GM12872 (cell line): ENCODE measurements at regions not wholly inside any gene's neighbourhood (a gene's known extent, or its start where the extent isn't known, plus 50 kb on each side); places are given as distances from the start of the nearest gene placed in this dataset.

ENCODE experiments used
- CTCF ChIP-seq: IDR thresholded peaks from 3 replicates; pipeline ENCODE4 v1.5.1; 2011; ENCODE audit warnings: low read depth, mild to moderate bottlenecking, low read length, moderate library complexity; ENCODE audit not compliant: insufficient read depth

DNA sequence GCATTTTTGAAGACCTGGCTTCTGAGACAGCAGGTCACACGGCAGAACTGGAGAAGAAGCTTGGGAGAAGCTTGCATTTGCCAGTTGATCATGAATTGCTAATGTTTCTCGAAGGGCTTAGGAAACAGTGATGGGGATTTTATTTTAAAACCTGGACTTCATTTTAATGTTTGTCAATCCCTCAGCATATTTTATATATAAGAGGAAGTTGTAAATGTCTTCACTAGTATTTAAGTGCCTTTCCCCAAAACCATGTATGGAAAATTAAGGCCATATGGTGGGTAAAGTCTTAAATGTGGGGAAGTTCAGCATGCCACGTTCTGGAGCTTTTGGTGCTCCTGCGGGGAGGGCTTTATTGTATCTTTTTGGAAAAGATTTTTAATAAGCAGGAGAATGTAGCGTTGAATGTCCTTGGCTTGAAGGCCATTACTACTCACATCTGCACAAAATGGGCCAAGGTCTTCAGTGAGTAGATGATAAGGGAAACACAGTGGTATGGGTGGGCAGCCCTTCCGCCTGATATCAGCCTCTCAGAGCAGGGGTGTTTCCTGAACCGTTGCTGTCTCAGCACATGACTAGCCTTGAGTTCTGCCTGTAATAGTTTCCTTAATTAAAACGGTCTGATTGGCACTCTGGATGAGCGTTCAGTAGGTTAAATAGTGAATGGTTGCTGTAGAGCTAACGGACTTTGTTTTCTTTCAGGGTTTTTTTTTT, 511.4 kb downstream of the PCNX1 start:
- TF ChIP-seq CTCF = no peak

GRCh38 chr14:71423481-71423880, 508.7 kb upstream of the RGS6 start:
- TF ChIP-seq CTCF = no peak

DNA sequence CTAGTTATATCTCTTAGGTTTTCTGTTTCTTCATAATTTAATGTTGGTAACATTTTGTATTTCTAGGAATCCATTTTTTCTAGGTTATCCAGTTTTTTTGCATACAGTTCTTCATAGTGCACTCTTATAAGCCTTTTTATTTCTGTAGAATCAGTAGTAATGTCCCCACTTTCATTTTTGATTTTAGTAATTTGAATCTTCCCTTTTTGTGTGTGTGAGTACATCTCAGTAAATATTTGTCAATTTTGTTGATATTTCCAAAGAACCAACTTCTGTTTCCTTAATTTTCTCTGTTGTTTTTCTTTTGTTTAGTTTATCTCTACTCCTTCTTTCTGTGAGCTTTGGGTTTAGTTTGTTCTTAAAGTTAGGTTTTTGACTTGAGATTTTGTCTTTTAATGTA, 507.3 kb upstream of the RGS6 start:
- TF ChIP-seq CTCF = no peak

DNA sequence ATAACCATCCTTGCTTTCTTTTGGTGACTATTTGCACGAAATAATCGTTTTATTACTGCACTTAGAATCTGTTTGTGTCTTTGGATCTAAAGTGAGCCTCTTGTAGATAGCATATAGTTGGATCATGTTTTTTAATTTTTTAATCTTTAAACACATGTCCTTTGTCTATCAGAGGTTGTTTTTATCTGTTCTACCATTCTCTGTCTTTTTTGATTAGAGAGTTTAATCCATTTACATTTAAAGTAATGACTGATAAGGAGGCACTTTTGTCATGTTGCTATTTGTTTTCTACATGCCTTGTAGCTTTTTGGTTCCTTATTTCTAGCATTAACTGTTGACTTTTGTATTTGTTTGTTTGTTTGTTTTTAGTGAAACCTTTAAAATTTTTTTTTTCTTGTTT, 506.2 kb upstream of the RGS6 start:
- TF ChIP-seq CTCF = no peak

GRCh38 chr14:71429902-71430301, 502.3 kb upstream of the RGS6 start:
- no peak for TF ChIP-seq CTCF

DNA sequence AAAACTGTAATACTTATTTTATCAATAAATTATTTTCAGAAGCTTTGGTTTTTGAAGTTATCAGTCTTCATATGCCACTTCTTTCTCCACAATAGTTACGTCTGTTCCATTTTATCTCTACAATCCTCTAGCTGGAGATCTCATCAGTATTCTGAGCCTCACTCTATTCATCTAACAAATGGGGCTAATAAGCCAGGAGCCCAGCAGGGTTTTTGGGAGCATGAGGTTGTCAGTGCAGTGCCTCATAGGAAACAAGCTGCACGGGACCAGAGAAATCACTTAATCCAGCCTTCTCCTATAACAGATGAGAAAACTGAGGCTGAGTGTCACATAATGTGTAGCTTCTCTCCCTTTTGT, 501.9 kb upstream of the RGS6 start:
- no peak for TF ChIP-seq CTCF

DNA sequence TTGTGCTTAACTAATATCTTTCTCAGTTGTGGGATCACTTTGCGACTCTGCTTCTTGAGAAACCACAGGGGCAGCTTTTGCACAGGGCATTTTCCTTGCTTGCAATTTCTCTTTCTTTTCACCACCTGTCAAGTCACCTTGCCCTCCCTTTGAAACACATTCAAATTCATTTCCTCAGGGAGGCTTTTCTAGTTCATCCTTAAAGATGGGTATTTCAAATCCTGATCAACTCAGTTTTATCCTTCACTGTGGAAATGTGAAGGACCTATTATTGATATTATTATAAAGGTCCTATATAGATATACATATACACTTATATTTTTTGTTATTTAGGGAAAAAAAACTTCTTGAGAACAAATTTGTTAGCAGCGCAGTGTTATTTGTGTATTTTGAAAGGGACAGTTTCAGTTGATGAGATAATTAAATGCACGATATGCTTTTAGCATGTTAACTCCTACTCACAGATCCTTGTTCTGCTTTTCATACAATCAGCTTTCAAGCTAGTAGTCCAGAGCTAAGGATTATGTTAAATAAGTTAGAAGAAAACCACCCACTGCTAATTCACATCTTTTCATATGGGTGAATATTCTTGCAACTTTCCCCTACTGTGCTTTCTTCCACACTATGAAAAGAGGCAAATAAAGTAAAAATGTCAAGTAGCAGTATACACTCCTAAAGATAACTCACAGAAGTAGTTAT, 501.4 kb upstream of the RGS6 start:
- TF ChIP-seq CTCF = no peak
